ENCODE measurements at regions not wholly inside any gene's neighbourhood (a gene's known extent, or its start where the extent isn't known, plus 50 kb on each side); places are given as distances from the start of the nearest gene placed in this dataset.
A peak's percentile ranks its signal among the peaks of the same experiment; 100 is the strongest.

DNA sequence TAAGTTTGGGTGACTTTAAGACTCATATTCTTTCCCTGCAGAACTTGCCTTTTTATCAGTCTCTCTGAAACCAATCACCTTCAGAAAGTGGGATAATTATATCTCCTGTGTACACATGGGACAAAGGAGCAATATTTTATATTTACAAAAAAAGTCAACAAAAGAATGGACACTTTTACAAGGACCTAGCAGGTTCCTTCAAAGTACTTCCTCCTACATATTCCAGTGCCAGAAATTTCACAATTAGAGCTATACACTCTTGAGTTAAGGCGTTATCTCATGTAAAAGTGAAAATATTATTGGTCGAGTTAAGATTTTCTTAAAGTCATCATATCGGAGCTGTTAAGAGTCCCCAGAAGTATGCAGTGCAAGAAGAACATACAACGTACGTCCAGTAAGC lies 98.9 kb upstream of the MAFB start:
- TF ChIP-seq, protein P1, sequence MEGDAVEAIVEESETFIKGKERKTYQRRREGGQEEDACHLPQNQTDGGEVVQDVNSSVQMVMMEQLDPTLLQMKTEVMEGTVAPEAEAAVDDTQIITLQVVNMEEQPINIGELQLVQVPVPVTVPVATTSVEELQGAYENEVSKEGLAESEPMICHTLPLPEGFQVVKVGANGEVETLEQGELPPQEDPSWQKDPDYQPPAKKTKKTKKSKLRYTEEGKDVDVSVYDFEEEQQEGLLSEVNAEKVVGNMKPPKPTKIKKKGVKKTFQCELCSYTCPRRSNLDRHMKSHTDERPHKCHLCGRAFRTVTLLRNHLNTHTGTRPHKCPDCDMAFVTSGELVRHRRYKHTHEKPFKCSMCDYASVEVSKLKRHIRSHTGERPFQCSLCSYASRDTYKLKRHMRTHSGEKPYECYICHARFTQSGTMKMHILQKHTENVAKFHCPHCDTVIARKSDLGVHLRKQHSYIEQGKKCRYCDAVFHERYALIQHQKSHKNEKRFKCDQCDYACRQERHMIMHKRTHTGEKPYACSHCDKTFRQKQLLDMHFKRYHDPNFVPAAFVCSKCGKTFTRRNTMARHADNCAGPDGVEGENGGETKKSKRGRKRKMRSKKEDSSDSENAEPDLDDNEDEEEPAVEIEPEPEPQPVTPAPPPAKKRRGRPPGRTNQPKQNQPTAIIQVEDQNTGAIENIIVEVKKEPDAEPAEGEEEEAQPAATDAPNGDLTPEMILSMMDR (IDR thresholded peaks at IDR 0.05; ENCODE audit: low read depth, low read length), result no peak
- no peaks in the 10 kb centered on the region for H3K36me3 ChIP-seq
- no peak for DNase-seq
- H3K4me1 ChIP-seq, result no peaks in the 10 kb centered on the region
- H3K27me3 ChIP-seq, result peaks cover 8% of the 10 kb centered on the region
- H3K9me3 ChIP-seq, result no peaks in the 10 kb centered on the region
- H3K4me3 ChIP-seq (ENCODE audit: low read depth, low read length), result no peak overlapping the region

DNA sequence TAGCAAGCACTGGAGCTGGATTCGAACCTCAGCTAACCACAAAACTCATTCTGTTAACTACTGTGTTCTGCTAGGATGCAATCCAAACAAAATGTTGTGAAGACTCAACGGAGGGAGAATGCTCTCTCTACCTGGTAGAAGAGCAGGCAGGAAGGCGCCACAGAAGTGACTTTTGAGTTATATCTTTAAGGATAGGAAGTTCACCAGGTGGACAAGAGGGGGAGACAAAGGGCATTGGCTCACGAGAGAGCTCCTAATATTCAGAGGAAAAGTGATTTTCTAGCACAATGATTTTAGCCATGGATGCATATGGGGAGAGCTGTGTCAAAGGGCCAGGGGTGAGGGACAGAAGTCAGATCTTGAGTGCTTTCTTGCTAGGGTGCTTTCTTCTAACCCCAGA lies 108.4 kb upstream of the MAFB start:
- TF ChIP-seq, protein P1 (IDR thresholded peaks at IDR 0.05; ENCODE audit: low read depth, low read length), result peak; percentile 72
- Histone ChIP-seq H3K27me3 (peaks cover 24% of the 10 kb centered on the region), H3K4me3 (ENCODE audit: low read depth, low read length) (no peak overlapping the region), H3K9me3 (no peaks in the 10 kb centered on the region), H3K36me3 (no peaks in the 10 kb centered on the region), H3K4me1 (no peaks in the 10 kb centered on the region)
- DNase-seq, result no peak

DNA sequence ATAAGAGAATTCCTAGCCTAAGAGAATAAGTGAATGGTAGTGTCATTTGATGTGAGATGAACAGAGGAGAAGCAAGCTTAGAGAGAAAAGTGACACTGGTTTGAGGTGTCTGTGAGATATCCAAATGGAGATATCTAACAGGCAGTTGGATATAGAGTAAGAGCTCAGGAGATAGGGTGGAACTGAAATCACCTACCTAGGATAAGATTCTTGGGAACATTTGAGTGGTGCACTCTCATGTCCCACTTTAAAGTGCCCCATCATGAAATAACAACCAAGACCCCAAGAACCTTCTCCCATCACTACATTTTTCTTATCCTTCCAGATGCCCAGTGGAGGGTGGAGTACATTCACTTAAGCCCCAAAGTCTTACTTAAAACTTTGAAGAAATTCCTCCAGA lies 109.0 kb upstream of the MAFB start:
- Histone ChIP-seq H3K36me3 (no peaks in the 10 kb centered on the region), H3K9me3 (no peaks in the 10 kb centered on the region), H3K4me1 (no peaks in the 10 kb centered on the region), H3K4me3 (ENCODE audit: low read depth, low read length) (no peak overlapping the region), H3K27me3 (peaks cover 20% of the 10 kb centered on the region)
- TF ChIP-seq, protein P1 (IDR thresholded peaks at IDR 0.05; ENCODE audit: low read depth, low read length), result no peak
- DNase-seq, result no peak

DNA sequence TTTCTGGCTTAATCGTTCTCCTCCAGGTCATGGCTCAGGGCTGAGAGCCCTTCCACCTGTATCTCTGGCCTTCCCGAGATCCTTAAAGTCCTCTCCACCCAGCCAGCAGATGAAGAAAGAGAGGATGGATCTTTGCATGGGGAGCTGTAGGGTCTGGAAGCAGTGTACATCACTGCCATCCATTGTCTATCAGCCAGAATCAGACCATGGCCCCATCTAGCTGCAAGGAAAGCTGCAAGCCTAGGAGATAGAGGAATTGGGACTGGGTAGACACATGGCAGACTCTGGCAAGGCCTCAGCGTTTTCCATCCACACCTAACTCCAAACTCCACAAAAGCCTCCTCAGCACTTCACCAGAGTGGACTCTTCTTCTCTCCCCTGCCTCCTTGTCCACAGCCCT lies 113.8 kb upstream of the MAFB start:
- no peaks in the 10 kb centered on the region for H3K4me1 ChIP-seq
- H3K4me3 ChIP-seq (ENCODE audit: low read depth, low read length), result no peak overlapping the region
- no peak for DNase-seq
- H3K36me3 ChIP-seq, result no peaks in the 10 kb centered on the region
- peaks cover 14% of the 10 kb centered on the region for H3K27me3 ChIP-seq
- TF ChIP-seq, protein P1 (IDR thresholded peaks at IDR 0.05; ENCODE audit: low read depth, low read length), result no peak
- no peaks in the 10 kb centered on the region for H3K9me3 ChIP-seq

DNA sequence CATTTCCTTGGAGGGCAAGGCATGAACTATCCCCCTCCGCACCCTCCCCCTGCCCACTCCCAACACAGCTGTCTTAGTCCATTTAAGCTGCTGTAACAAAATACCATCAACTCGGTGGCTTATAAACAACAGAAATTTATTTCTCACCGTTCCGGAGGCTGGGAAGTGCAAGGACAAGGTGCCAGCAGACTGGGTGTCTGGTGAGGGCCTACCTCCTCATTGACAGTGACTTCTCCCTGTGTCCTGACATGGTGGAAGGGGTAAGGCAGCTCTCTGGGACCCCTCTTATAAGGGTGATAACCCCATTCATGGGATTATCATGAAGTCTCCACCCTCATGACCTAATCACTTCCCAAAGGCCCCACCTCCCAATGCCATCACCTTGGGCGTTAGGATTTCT lies 114.3 kb upstream of the MAFB start:
- no peak overlapping the region for H3K4me3 ChIP-seq (ENCODE audit: low read depth, low read length)
- H3K36me3 ChIP-seq, result no peaks in the 10 kb centered on the region
- TF ChIP-seq, protein P1 (IDR thresholded peaks at IDR 0.05; ENCODE audit: low read depth, low read length), result no peak
- DNase-seq, result no peak
- H3K9me3 ChIP-seq, result no peaks in the 10 kb centered on the region
- H3K4me1 ChIP-seq, result no peaks in the 10 kb centered on the region
- peaks cover 19% of the 10 kb centered on the region for H3K27me3 ChIP-seq

DNA sequence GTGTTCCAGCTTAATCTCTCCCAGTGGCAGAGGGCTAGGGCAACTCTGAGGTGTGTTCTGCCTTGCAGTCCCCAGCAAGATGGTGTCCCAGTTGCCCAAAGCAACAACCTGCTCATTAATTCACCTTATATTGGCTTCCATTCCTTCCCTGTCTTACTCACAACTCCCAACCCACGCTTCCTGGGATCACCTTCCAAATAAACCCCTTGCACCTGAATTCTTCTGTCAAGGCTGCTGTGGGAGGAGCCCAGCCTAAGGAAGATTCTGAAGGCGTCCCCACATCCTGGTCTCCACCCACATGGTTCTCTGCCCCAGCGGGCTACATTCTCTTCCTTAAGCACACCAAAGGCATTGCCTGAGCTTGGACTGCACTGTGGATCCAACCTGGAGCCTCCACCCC lies 116.6 kb upstream of the MAFB start:
- no peak for DNase-seq
- TF ChIP-seq, protein P1 (IDR thresholded peaks at IDR 0.05; ENCODE audit: low read depth, low read length), result no peak
- Histone ChIP-seq H3K9me3 (no peaks in the 10 kb centered on the region), H3K36me3 (no peaks in the 10 kb centered on the region), H3K4me3 (ENCODE audit: low read depth, low read length) (no peak overlapping the region), H3K4me1 (no peaks in the 10 kb centered on the region), H3K27me3 (peaks cover 29% of the 10 kb centered on the region)
